Vagina (tissue), 2 donors: ENCODE measurements at regions not wholly inside any gene's neighbourhood (a gene's known extent, or its start where the extent isn't known, plus 50 kb on each side); places are given as distances from the start of the nearest gene placed in this dataset.

Experiments used
- CTCF ChIP-seq, 3 experiments: fragments of 450-650 bp in 2 of 3; fragments of 200-600 bp in 1 of 3; sonication (generic) in 1 of 3; IDR thresholded peaks; one replicate each; pipeline ENCODE4 v1.5.1; 2017 to 2019; ENCODE audit warnings: antibody characterized with exemption in 3 of 3, mild to moderate bottlenecking in 2 of 3, moderate library complexity in 2 of 3
- POLR2A ChIP-seq, 2 donors: fragments of 450-650 bp; IDR thresholded peaks; one replicate each; pipeline ENCODE4 v1.6.1; 2017; ENCODE audit warnings: antibody characterized with exemption in 2 of 2, mild to moderate bottlenecking in 2 of 2, moderate library complexity in 2 of 2

GRCh38 chr15:94722024-94722636 lies 490.8 kb downstream of the MCTP2 start:
- no peak for TF ChIP-seq CTCF (IDR thresholded peaks at IDR 0.05)
- no peak for TF ChIP-seq POLR2A (IDR thresholded peaks at IDR 0.05)
